Endodermal cell (in vitro differentiated cells): ENCODE measurements at regions not wholly inside any gene's neighbourhood (a gene's known extent, or its start where the extent isn't known, plus 50 kb on each side); places are given as distances from the start of the nearest gene placed in this dataset.
A peak's percentile ranks its signal among the peaks of the same experiment; 100 is the strongest.

Experiments
- DNase-seq: peaks from one replicate; pipeline ENCODE4 v3.0.0-alpha.2; 2017
- H3K27ac ChIP-seq: 2 replicates; pipeline ENCODE4 v1.5.1; 2013; ENCODE audit warnings: mild to moderate bottlenecking, low read depth, low read length, moderate library complexity
- H3K27me3 ChIP-seq: 2 replicates; pipeline ENCODE4 v1.6.1; 2013; ENCODE audit warnings: mild to moderate bottlenecking, low read length, moderate library complexity; ENCODE audit not compliant: insufficient read depth, control insufficient read depth, poor library complexity, severe bottlenecking
- H3K36me3 ChIP-seq: 2 replicates; pipeline ENCODE4 v1.7.0; 2013; ENCODE audit warnings: mild to moderate bottlenecking, low read length, moderate library complexity; ENCODE audit not compliant: control insufficient read depth, insufficient read depth
- H3K4me1 ChIP-seq: one replicate; pipeline ENCODE4 v1.7.0; 2013; ENCODE audit warnings: low read length; ENCODE audit not compliant: control insufficient read depth, insufficient read depth
- H3K4me3 ChIP-seq: 2 replicates; pipeline ENCODE4 v1.5.1; 2013; ENCODE audit warnings: mild to moderate bottlenecking, low read length, moderate library complexity
- H3K9ac ChIP-seq: 2 replicates; pipeline ENCODE4 v1.6.1; 2013; ENCODE audit warnings: mild to moderate bottlenecking, low read length, moderate library complexity; ENCODE audit not compliant: poor library complexity, severe bottlenecking; ENCODE audit errors: extremely low read depth
- H3K9me3 ChIP-seq: 2 replicates; pipeline ENCODE4 v1.6.1; 2013; ENCODE audit warnings: mild to moderate bottlenecking, low read length, moderate library complexity; ENCODE audit not compliant: control insufficient read depth
- H3K27ac Mint-ChIP-seq: 2 replicates; pipeline ENCODE4 v1.8.0; 2020; ENCODE audit warnings: mixed read lengths
- H3K27me3 Mint-ChIP-seq: 2 replicates; pipeline ENCODE4 v1.8.0; 2021; ENCODE audit warnings: mild to moderate bottlenecking, mixed read lengths; ENCODE audit not compliant: insufficient read depth
- H3K36me3 Mint-ChIP-seq: 2 replicates; pipeline ENCODE4 v1.8.0; 2020; ENCODE audit warnings: low read depth, mixed read lengths
- H3K4me1 Mint-ChIP-seq: 2 replicates; pipeline ENCODE4 v1.8.0; 2020; ENCODE audit warnings: mixed read lengths
- H3K4me3 Mint-ChIP-seq: 2 replicates; pipeline ENCODE4 v1.8.0; 2020; ENCODE audit warnings: mild to moderate bottlenecking, moderate library complexity, mixed read lengths
- H3K9me3 Mint-ChIP-seq: 2 replicates; pipeline ENCODE4 v1.8.0; 2020; ENCODE audit warnings: mild to moderate bottlenecking, mixed read lengths
- CTCF ChIP-seq: fragments of 200-600 bp; sonication (generic); conservative IDR thresholded peaks from 2 replicates; pipeline ENCODE4 v1.5.0; 2021; ENCODE audit warnings: antibody characterized with exemption, mild to moderate bottlenecking
- WGBS, 2 experiments: methylation state at CpG; one replicate each; pipeline versions ENCODE4 v1.1.5 to v1.1.7; 2013; ENCODE audit warnings: missing lambda C conversion rate in 2 of 2, mixed read lengths in 1 of 2; ENCODE audit not compliant: insufficient coverage in 1 of 2, insufficient read length in 1 of 2; 5-methylcytosine and 5-hydroxymethylcytosine counted together

GRCh38 chr22:19574247-19574646, 50.0 kb upstream of the CLDN5 start:
- Histone ChIP-seq H3K9me3 (no peaks in the 10 kb centered on the region), H3K4me1 (no peaks in the 10 kb centered on the region), H3K27me3 (no peaks in the 10 kb centered on the region), H3K36me3 (no peaks in the 10 kb centered on the region), H3K27ac (no peak overlapping the region), H3K4me3 (no peak overlapping the region), H3K9ac (no peak overlapping the region)
- H3K4me1 Mint-ChIP-seq = peaks cover 1% of the 10 kb centered on the region
- H3K36me3 Mint-ChIP-seq = no peaks in the 10 kb centered on the region
- H3K27me3 Mint-ChIP-seq = no peaks in the 10 kb centered on the region
- 88 to 100% methylated on average over 4 of the region's 4 CpGs for WGBS, 2 experiments
- no peaks in the 10 kb centered on the region for H3K9me3 Mint-ChIP-seq
- H3K27ac Mint-ChIP-seq = no peak overlapping the region
- no peak overlapping the region for H3K4me3 Mint-ChIP-seq
- no peak for DNase-seq
- TF ChIP-seq CTCF = no peak

GRCh38 chr22:19576460-19577421, 52.5 kb upstream of the CLDN5 start:
- Histone ChIP-seq H3K27me3 (no peaks in the 10 kb centered on the region), H3K9me3 (no peaks in the 10 kb centered on the region), H3K4me3 (no peak overlapping the region), H3K27ac (no peak overlapping the region), H3K4me1 (no peaks in the 10 kb centered on the region), H3K36me3 (no peaks in the 10 kb centered on the region), H3K9ac (no peak overlapping the region)
- Mint-ChIP-seq H3K4me1 (peaks cover 1% of the 10 kb centered on the region), H3K4me3 (no peak overlapping the region), H3K36me3 (no peaks in the 10 kb centered on the region), H3K27me3 (no peaks in the 10 kb centered on the region), H3K27ac (no peak overlapping the region), H3K9me3 (no peaks in the 10 kb centered on the region)
- 77 to 83% methylated on average over 8 to 15 of the region's 16 CpGs for WGBS, 2 experiments
- TF ChIP-seq CTCF = no peak
- DNase-seq = peak; percentile 75

GRCh38 chr22:19577422-19577966, 53.3 kb upstream of the CLDN5 start:
- no peaks in the 10 kb centered on the region for H3K36me3 Mint-ChIP-seq

More at GRCh38 chr22:19577422-19577966, 53.3 kb upstream of the CLDN5 start:
- H3K27me3 ChIP-seq = no peaks in the 10 kb centered on the region
- Mint-ChIP-seq H3K4me3 (no peak overlapping the region), H3K27me3 (no peaks in the 10 kb centered on the region), H3K27ac (no peak overlapping the region), H3K4me1 (peaks cover 1% of the 10 kb centered on the region), H3K9me3 (no peaks in the 10 kb centered on the region)
- no peak overlapping the region for H3K4me3 ChIP-seq
- no peaks in the 10 kb centered on the region for H3K4me1 ChIP-seq
- H3K9me3 ChIP-seq = no peaks in the 10 kb centered on the region
- no peaks in the 10 kb centered on the region for H3K36me3 ChIP-seq
- H3K27ac ChIP-seq = no peak overlapping the region
- no peak overlapping the region for H3K9ac ChIP-seq
- WGBS, 2 experiments = 87 to 88% methylated on average over 6 to 10 of the region's 10 CpGs
- no peak for DNase-seq
- TF ChIP-seq CTCF = no peak
